ENCODE measurements at regions not wholly inside any gene's neighbourhood (a gene's known extent, or its start where the extent isn't known, plus 50 kb on each side); places are given as distances from the start of the nearest gene placed in this dataset.

- Histone ChIP-seq H3K4me1 (ENCODE audit: insufficient read depth, low read length) (peaks cover 8% of the 10 kb centered on the region), H3K27ac (ENCODE audit: low read depth, low read length) (no peak overlapping the region), H3K4me3 (ENCODE audit: low read length) (no peak overlapping the region), H3K27me3 (ENCODE audit: insufficient read depth, low read length, poor library complexity, severe bottlenecking) (no peaks in the 10 kb centered on the region), H3K9me3 (ENCODE audit: low read length) (no peaks in the 10 kb centered on the region), H3K36me3 (ENCODE audit: insufficient read depth, low read length) (no peaks in the 10 kb centered on the region)
- CTCF ChIA-PET: interaction anchor here (0.8 to 9.7 kb wide), 45 partner anchors 10 to 352 kb away, joined by 3 to 135 read pairs (median 4); partner anchors contain the start of genes ARHGEF3 and TASOR
- H3K4me1 Mint-ChIP-seq: peaks cover 9 to 24% (median 19%) of the 10 kb centered on the region in 3 donors
- POLR2A ChIA-PET: interaction anchor here (0.6 to 1.7 kb wide), 4 partner anchors 189 to 316 kb away, joined by 3 to 12 read pairs (median 4); no protein-coding TSS in a partner anchor
- H3K27ac Mint-ChIP-seq: peak overlapping the region in 1 of 8 donors; percentile 4
- DNase-seq: no peak
- H3K9me3 Mint-ChIP-seq: no peaks in the 10 kb centered on the region
- no peak overlapping the region for H3K4me3 Mint-ChIP-seq
- H3K27me3 Mint-ChIP-seq: peaks cover 8 to 22% of the 10 kb centered on the region in 2 donors
- H3K36me3 Mint-ChIP-seq: no peaks in the 10 kb centered on the region
Observed at GRCh38 chr3:56989169-56989976, 71.1 kb upstream of the SPATA12 start.

- Mint-ChIP-seq H3K27me3 (peaks cover 8 to 22% of the 10 kb centered on the region in 2 donors), H3K9me3 (no peaks in the 10 kb centered on the region), H3K36me3 (no peaks in the 10 kb centered on the region), H3K4me1 (peaks cover 9 to 24% (median 19%) of the 10 kb centered on the region in 3 donors), H3K27ac (peak overlapping the region in 2 of 8 donors; percentile 4), H3K4me3 (peak overlapping the region in 1 of 7 donors; percentile 40)
- no peak overlapping the region for H3K27ac ChIP-seq (ENCODE audit: low read depth, low read length)
- peak; percentile 58 to 75 (median 63) for DNase-seq
- H3K4me3 ChIP-seq (ENCODE audit: low read length): no peak overlapping the region
- peaks cover 8% of the 10 kb centered on the region for H3K4me1 ChIP-seq (ENCODE audit: insufficient read depth, low read length)
- H3K36me3 ChIP-seq (ENCODE audit: insufficient read depth, low read length): no peaks in the 10 kb centered on the region
- no peaks in the 10 kb centered on the region for H3K9me3 ChIP-seq (ENCODE audit: low read length)
- H3K27me3 ChIP-seq (ENCODE audit: insufficient read depth, low read length, poor library complexity, severe bottlenecking): no peaks in the 10 kb centered on the region
- ChIA-PET POLR2A (interaction anchor here (1.1 to 1.7 kb wide), 3 partner anchors 189 to 286 kb away, joined by 3 to 6 read pairs (median 3); no protein-coding TSS in a partner anchor), CTCF (interaction anchor here (0.6 to 9.7 kb wide), 49 partner anchors 8 to 351 kb away, joined by 3 to 135 read pairs (median 4); partner anchors contain the start of genes ARHGEF3 and TASOR)
Observed at GRCh38 chr3:56988458-56989168, 71.9 kb upstream of the SPATA12 start.

DNA sequence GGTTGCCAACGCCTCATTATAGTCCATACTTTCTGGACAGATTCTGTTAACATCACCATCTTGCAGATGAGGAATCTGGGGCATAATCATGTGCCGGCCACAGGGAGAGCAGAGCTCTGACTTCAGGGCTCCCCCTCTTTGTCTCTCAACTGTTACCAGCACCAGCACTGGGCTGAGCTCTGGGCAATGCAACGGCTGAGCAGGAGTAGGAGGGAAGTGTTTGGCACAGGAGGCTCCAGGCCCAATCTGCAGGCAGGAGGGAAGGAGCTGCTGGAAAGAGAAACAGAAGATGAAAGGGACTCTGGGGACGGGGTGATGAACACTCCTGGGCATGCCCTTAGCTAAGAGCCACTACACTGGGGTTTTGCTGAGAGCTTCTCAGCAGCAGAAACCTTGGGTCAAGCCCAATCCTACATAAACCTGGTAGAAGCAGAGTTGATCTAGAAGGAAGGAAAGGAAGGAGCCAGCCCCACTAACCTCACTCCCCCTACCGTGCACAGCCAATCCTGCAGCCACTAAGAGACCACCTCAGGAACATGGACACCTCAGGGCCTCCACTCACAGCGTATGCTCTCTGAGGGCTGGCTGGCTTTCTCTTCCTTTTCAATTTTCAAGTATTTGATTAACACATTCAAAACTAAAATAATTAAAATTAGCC, 73.1 kb upstream of the SPATA12 start:
- H3K9me3 ChIP-seq (ENCODE audit: low read length): no peaks in the 10 kb centered on the region
- POLR2A ChIA-PET: no interaction called here
- Mint-ChIP-seq H3K36me3 (no peaks in the 10 kb centered on the region), H3K4me3 (no peak overlapping the region), H3K9me3 (no peaks in the 10 kb centered on the region), H3K27ac (peak overlapping the region in 3 of 8 donors; percentile 35 to 74 (median 47)), H3K27me3 (peaks cover 8 to 22% of the 10 kb centered on the region in 2 donors), H3K4me1 (peaks cover 9 to 24% (median 19%) of the 10 kb centered on the region in 3 donors)
- H3K27me3 ChIP-seq (ENCODE audit: insufficient read depth, low read length, poor library complexity, severe bottlenecking): no peaks in the 10 kb centered on the region
- peaks cover 8% of the 10 kb centered on the region for H3K4me1 ChIP-seq (ENCODE audit: insufficient read depth, low read length)
- CTCF ChIA-PET: interaction anchor here (1.0 to 9.7 kb wide), 13 partner anchors 9 to 292 kb away, joined by 3 to 135 read pairs (median 9); partner anchors contain the start of gene ARHGEF3
- no peak overlapping the region for H3K4me3 ChIP-seq (ENCODE audit: low read length)
- no peak overlapping the region for H3K27ac ChIP-seq (ENCODE audit: low read depth, low read length)
- no peak for DNase-seq
- H3K36me3 ChIP-seq (ENCODE audit: insufficient read depth, low read length): no peaks in the 10 kb centered on the region

- no peaks in the 10 kb centered on the region for H3K36me3 ChIP-seq (ENCODE audit: insufficient read depth, low read length)
- H3K4me3 Mint-ChIP-seq: no peak overlapping the region
- no peaks in the 10 kb centered on the region for H3K36me3 Mint-ChIP-seq
- ChIA-PET POLR2A (interaction anchor here (0.6 kb wide), 1 partner anchor 293 kb away, joined by 3 read pairs; no protein-coding TSS in a partner anchor), CTCF (interaction anchor here (1.0 to 9.7 kb wide), 6 partner anchors 28 to 283 kb away, joined by 3 to 135 read pairs (median 16); partner anchors contain the start of gene ARHGEF3)
- peaks cover 8 to 21% of the 10 kb centered on the region in 2 donors for H3K27me3 Mint-ChIP-seq
- peak overlapping the region in 1 of 8 donors; percentile 51 for H3K27ac Mint-ChIP-seq
- H3K4me3 ChIP-seq (ENCODE audit: low read length): no peak overlapping the region
- H3K27me3 ChIP-seq (ENCODE audit: insufficient read depth, low read length, poor library complexity, severe bottlenecking): no peaks in the 10 kb centered on the region
- H3K9me3 Mint-ChIP-seq: no peaks in the 10 kb centered on the region
- H3K4me1 Mint-ChIP-seq: peaks cover 9 to 24% (median 19%) of the 10 kb centered on the region in 3 donors
- no peaks in the 10 kb centered on the region for H3K9me3 ChIP-seq (ENCODE audit: low read length)
- DNase-seq: no peak
- H3K27ac ChIP-seq (ENCODE audit: low read depth, low read length): no peak overlapping the region
- H3K4me1 ChIP-seq (ENCODE audit: insufficient read depth, low read length): peaks cover 8% of the 10 kb centered on the region
Observed at GRCh38 chr3:56986347-56986746, 74.1 kb upstream of the SPATA12 start.

DNA sequence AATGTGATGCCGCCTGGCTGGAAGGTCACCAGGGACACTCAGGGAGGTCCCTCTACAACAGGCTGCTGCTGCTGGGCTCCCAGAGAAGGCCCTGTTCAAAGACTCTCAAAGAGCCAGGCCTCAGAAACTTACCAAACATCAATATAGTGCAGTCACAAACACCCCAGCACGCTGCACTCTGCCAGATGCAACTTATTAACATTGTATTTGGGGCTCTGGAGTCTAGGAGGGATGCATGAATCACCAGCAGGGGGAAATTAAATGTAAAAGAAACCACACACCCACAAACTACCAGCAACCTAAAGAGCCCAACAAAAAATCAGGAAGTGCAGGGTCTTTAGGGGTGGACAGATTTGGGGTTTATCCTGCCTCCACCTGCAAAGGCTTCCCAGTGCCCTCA, 74.6 kb upstream of the SPATA12 start:
- Mint-ChIP-seq H3K27ac (peak overlapping the region in 2 of 8 donors; percentile 2 to 51), H3K36me3 (no peaks in the 10 kb centered on the region), H3K9me3 (no peaks in the 10 kb centered on the region), H3K4me1 (peaks cover 11 to 27% (median 19%) of the 10 kb centered on the region in 3 donors), H3K4me3 (no peak overlapping the region), H3K27me3 (peaks cover 5 to 16% of the 10 kb centered on the region in 2 donors)
- H3K36me3 ChIP-seq (ENCODE audit: insufficient read depth, low read length): no peaks in the 10 kb centered on the region
- no peaks in the 10 kb centered on the region for H3K9me3 ChIP-seq (ENCODE audit: low read length)
- POLR2A ChIA-PET: interaction anchor here (0.6 kb wide), 1 partner anchor 292 kb away, joined by 3 read pairs; no protein-coding TSS in a partner anchor
- no peak for DNase-seq
- no peaks in the 10 kb centered on the region for H3K27me3 ChIP-seq (ENCODE audit: insufficient read depth, low read length, poor library complexity, severe bottlenecking)
- no peak overlapping the region for H3K27ac ChIP-seq (ENCODE audit: low read depth, low read length)
- H3K4me1 ChIP-seq (ENCODE audit: insufficient read depth, low read length): peaks cover 8% of the 10 kb centered on the region
- CTCF ChIA-PET: interaction anchor here (1.1 to 9.7 kb wide), 6 partner anchors 28 to 283 kb away, joined by 3 to 135 read pairs (median 16); partner anchors contain the start of gene ARHGEF3
- no peak overlapping the region for H3K4me3 ChIP-seq (ENCODE audit: low read length)

- no peaks in the 10 kb centered on the region for H3K9me3 Mint-ChIP-seq
- Histone ChIP-seq H3K36me3 (ENCODE audit: insufficient read depth, low read length) (no peaks in the 10 kb centered on the region), H3K27me3 (ENCODE audit: insufficient read depth, low read length, poor library complexity, severe bottlenecking) (no peaks in the 10 kb centered on the region), H3K4me3 (ENCODE audit: low read length) (no peak overlapping the region), H3K9me3 (ENCODE audit: low read length) (no peaks in the 10 kb centered on the region), H3K27ac (ENCODE audit: low read depth, low read length) (no peak overlapping the region), H3K4me1 (ENCODE audit: insufficient read depth, low read length) (peaks cover 8% of the 10 kb centered on the region)
- H3K27me3 Mint-ChIP-seq: peaks cover 4 to 13% of the 10 kb centered on the region in 2 donors
- no peaks in the 10 kb centered on the region for H3K36me3 Mint-ChIP-seq
- CTCF ChIA-PET: interaction anchor here (0.9 to 9.7 kb wide), 4 partner anchors 43 to 283 kb away, joined by 3 to 135 read pairs (median 4); partner anchors contain the start of gene ARHGEF3
- peak overlapping the region in 1 of 8 donors; percentile 40 for H3K27ac Mint-ChIP-seq
- peaks cover 13 to 30% (median 19%) of the 10 kb centered on the region in 3 donors for H3K4me1 Mint-ChIP-seq
- no peak overlapping the region for H3K4me3 Mint-ChIP-seq
- POLR2A ChIA-PET: interaction anchor here (0.6 kb wide), 1 partner anchor 292 kb away, joined by 3 read pairs; no protein-coding TSS in a partner anchor
- no peak for DNase-seq
Observed at GRCh38 chr3:56985460-56985859, 75.0 kb upstream of the SPATA12 start.

DNA sequence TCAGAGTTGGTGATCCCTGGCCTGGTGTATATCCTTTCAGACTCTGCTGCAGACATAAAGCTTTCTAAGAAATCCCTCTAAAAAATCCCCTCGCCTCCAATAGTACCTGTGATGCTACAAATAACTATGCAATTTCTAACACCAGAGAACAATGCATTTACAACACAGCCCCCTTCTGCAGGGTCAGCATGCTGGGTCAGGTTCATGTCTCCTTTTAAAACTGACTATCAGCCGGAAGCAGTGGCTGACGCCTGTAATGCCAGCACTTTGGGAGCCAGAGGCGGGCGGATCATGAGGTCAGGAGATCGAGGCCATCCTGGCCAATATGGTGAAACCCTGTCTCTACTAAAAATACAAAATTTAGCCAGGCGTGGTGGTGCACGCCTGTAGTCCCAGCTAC, 77.0 kb upstream of the SPATA12 start:
- Mint-ChIP-seq H3K27ac (no peak overlapping the region), H3K36me3 (no peaks in the 10 kb centered on the region), H3K4me1 (peaks cover 7 to 25% (median 11%) of the 10 kb centered on the region in 3 donors), H3K4me3 (no peak overlapping the region), H3K27me3 (no peaks in the 10 kb centered on the region), H3K9me3 (no peaks in the 10 kb centered on the region)
- Histone ChIP-seq H3K36me3 (ENCODE audit: insufficient read depth, low read length) (no peaks in the 10 kb centered on the region), H3K27me3 (ENCODE audit: insufficient read depth, low read length, poor library complexity, severe bottlenecking) (no peaks in the 10 kb centered on the region), H3K27ac (ENCODE audit: low read depth, low read length) (no peak overlapping the region), H3K4me1 (ENCODE audit: insufficient read depth, low read length) (peaks cover under 1% of the 10 kb centered on the region), H3K4me3 (ENCODE audit: low read length) (no peak overlapping the region), H3K9me3 (ENCODE audit: low read length) (no peaks in the 10 kb centered on the region)
- POLR2A ChIA-PET: interaction anchor here (0.7 kb wide), 1 partner anchor 59 kb away, joined by 9 read pairs; no protein-coding TSS in a partner anchor
- CTCF ChIA-PET: interaction anchor here (1.0 kb wide), 1 partner anchor 281 kb away, joined by 3 read pairs; no protein-coding TSS in a partner anchor
- no peak for DNase-seq
